AG04450 (cell line): ENCODE measurements at regions not wholly inside any gene's neighbourhood (a gene's known extent, or its start where the extent isn't known, plus 50 kb on each side); places are given as distances from the start of the nearest gene placed in this dataset.

ENCODE experiments used
- CTCF ChIA-PET: fragments of 300-600, 350-600 bp; formaldehyde crosslinking; extraction: SDS; loops from one replicate; lab custom pipeline; 2022; ENCODE audit warnings: antibody characterized with exemption, inconsistent platforms; lab: Charles Lee
- POLR2A ChIA-PET: fragments of 350-600 bp; formaldehyde crosslinking; extraction: SDS; loops from one replicate; lab custom pipeline; 2021; ENCODE audit warnings: antibody characterized with exemption, inconsistent platforms; lab: Yijun Ruan, JAX
- DNase-seq: peaks from one replicate; pipeline ENCODE4 v3.0.0-alpha.2; 2011; ENCODE audit warnings: low read depth, low spot score
- H3K27ac ChIP-seq: one replicate; pipeline ENCODE4 v1.5.1; 2012; ENCODE audit warnings: low read depth, low read length, control low read depth
- H3K27me3 ChIP-seq: one replicate; pipeline ENCODE4 v1.6.0; 2012; ENCODE audit warnings: low read length; ENCODE audit not compliant: control insufficient read depth, insufficient read depth
- H3K4me3 ChIP-seq: 2 replicates; pipeline ENCODE4 v1.5.1; 2011; ENCODE audit warnings: mild to moderate bottlenecking, low read depth, low read length, control low read depth
- H3K9me3 ChIP-seq: 2 replicates; pipeline ENCODE4 v1.5.1; 2012; ENCODE audit warnings: low read length; ENCODE audit not compliant: control insufficient read depth, insufficient read depth
- TF ChIP-seq, protein P1 (sequence below): IDR thresholded peaks from 2 replicates; pipeline ENCODE4 v1.5.1; 2011; ENCODE audit warnings: low read depth, low read length, control low read depth, inconsistent platforms

- POLR2A ChIA-PET: no interaction called here
- Histone ChIP-seq H3K27me3 (no peaks in the 10 kb centered on the region), H3K4me3 (no peak overlapping the region), H3K27ac (no peak overlapping the region), H3K9me3 (peaks cover 14% of the 10 kb centered on the region; the same call in 1 of the 2 replicates)
- no peak for DNase-seq
- CTCF ChIA-PET: no interaction called here
- TF ChIP-seq, protein P1, sequence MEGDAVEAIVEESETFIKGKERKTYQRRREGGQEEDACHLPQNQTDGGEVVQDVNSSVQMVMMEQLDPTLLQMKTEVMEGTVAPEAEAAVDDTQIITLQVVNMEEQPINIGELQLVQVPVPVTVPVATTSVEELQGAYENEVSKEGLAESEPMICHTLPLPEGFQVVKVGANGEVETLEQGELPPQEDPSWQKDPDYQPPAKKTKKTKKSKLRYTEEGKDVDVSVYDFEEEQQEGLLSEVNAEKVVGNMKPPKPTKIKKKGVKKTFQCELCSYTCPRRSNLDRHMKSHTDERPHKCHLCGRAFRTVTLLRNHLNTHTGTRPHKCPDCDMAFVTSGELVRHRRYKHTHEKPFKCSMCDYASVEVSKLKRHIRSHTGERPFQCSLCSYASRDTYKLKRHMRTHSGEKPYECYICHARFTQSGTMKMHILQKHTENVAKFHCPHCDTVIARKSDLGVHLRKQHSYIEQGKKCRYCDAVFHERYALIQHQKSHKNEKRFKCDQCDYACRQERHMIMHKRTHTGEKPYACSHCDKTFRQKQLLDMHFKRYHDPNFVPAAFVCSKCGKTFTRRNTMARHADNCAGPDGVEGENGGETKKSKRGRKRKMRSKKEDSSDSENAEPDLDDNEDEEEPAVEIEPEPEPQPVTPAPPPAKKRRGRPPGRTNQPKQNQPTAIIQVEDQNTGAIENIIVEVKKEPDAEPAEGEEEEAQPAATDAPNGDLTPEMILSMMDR: no peak
These were observed 567.0 kb upstream of the SGCD start for GRCh38 chr5:155759984-155760383.

- TF ChIP-seq, protein P1: no peak
- ChIA-PET CTCF (no interaction called here), POLR2A (no interaction called here)
- Histone ChIP-seq H3K27ac (no peak overlapping the region), H3K9me3 (peaks cover 14% of the 10 kb centered on the region; the same call in 1 of the 2 replicates), H3K4me3 (no peak overlapping the region), H3K27me3 (no peaks in the 10 kb centered on the region)
- no peak for DNase-seq
These were observed 565.5 kb upstream of the SGCD start for GRCh38 chr5:155761502-155761901.

DNA sequence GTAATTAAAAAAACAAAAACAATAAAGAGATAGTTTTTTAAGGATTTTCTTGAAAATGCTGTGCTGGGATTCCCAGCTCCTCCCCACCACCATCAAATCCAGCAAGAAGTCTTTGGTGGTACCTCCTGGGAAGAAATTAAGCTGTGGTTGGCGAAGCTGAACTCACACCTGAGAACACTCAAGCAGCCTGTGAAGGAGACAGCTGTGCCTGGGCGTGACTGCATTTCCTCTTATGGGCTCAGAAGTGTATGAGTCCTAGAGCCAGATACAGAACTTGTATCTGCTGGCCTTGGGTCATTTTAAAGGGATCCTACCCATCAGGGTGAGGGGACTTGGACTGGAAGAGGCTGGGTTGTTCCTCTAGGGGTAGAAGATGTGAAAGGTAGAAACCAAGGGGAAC lies 561.2 kb upstream of the SGCD start:
- POLR2A ChIA-PET: no interaction called here
- CTCF ChIA-PET: no interaction called here
- peaks cover 8% of the 10 kb centered on the region; the same call in 1 of the 2 replicates for H3K9me3 ChIP-seq
- no peaks in the 10 kb centered on the region for H3K27me3 ChIP-seq
- TF ChIP-seq, protein P1: no peak
- no peak for DNase-seq
- H3K27ac ChIP-seq: no peak overlapping the region
- no peak overlapping the region for H3K4me3 ChIP-seq

DNA sequence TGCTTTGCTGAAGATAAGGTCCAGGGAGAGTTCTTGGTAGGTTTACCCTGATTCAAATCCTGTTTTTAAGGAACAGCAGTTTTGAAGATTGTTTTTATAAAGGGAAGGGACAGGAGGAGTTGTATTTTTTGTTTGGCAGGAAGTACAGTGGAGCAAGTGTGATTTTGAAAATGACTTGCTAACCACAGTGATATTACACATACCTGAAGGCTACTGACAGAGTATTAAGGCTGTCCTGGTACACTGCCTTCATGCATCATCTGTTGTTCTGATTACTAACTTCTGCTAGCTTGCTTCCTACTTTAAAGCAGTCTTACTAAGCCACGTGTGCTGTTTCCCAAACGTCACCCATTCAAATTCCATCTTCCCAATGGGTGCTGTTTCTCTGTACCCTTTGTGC lies 559.5 kb upstream of the SGCD start:
- Histone ChIP-seq H3K4me3 (no peak overlapping the region), H3K27ac (no peak overlapping the region), H3K9me3 (peaks cover 4% of the 10 kb centered on the region; the same call in 1 of the 2 replicates), H3K27me3 (no peaks in the 10 kb centered on the region)
- no peak for DNase-seq
- CTCF ChIA-PET: no interaction called here
- POLR2A ChIA-PET: no interaction called here
- TF ChIP-seq, protein P1: no peak

GRCh38 chr5:155768332-155768731 lies 558.6 kb upstream of the SGCD start:
- Histone ChIP-seq H3K27me3 (no peaks in the 10 kb centered on the region), H3K27ac (no peak overlapping the region), H3K9me3 (peaks cover 4% of the 10 kb centered on the region; the same call in 1 of the 2 replicates), H3K4me3 (no peak overlapping the region)
- TF ChIP-seq, protein P1: no peak
- DNase-seq: no peak
- POLR2A ChIA-PET: no interaction called here
- CTCF ChIA-PET: interaction anchor here (0.6 kb wide), 1 partner anchor 1567 kb away, joined by 3 read pairs; no protein-coding TSS in a partner anchor
